NCI-H460 (cell line): ENCODE measurements at regions not wholly inside any gene's neighbourhood (a gene's known extent, or its start where the extent isn't known, plus 50 kb on each side); places are given as distances from the start of the nearest gene placed in this dataset.
A peak's percentile ranks its signal among the peaks of the same experiment; 100 is the strongest.

Experiments
- DNase-seq: peaks from one replicate; pipeline ENCODE4 v3.0.0-alpha.2; 2016; ENCODE audit warnings: low read depth; ENCODE audit errors: extremely low read depth

GRCh38 chr9:108473209-108474112 lies 382.3 kb downstream of the ACTL7B start:
- peak; percentile 76 for DNase-seq

GRCh38 chr9:108469654-108470053 lies 386.1 kb downstream of the ACTL7B start:
- DNase-seq = no peak

- DNase-seq = peak; percentile 65
Measured at GRCh38 chr9:108468364-108468763, 387.4 kb downstream of the ACTL7B start.

- no peak for DNase-seq
Measured at GRCh38 chr9:108467653-108468324, 388.0 kb downstream of the ACTL7B start.

GRCh38 chr9:108467161-108467560 lies 388.6 kb downstream of the ACTL7B start:
- no peak for DNase-seq

GRCh38 chr9:108466304-108466703 lies 389.5 kb downstream of the ACTL7B start:
- DNase-seq = no peak

- no peak for DNase-seq
Measured at GRCh38 chr9:108463932-108464606, 391.7 kb downstream of the ACTL7B start.

- DNase-seq = no peak
Measured at GRCh38 chr9:108456903-108457302, 398.9 kb downstream of the ACTL7B start.

GRCh38 chr9:108445431-108446071 lies 410.2 kb downstream of the ACTL7B start:
- DNase-seq = no peak

GRCh38 chr9:108444400-108445358 lies 411.1 kb downstream of the ACTL7B start:
- peak; percentile 31 for DNase-seq

GRCh38 chr9:108443741-108444140 lies 412.0 kb downstream of the ACTL7B start:
- no peak for DNase-seq

GRCh38 chr9:108443019-108443633 lies 412.7 kb downstream of the ACTL7B start:
- DNase-seq = no peak

GRCh38 chr9:108442627-108443018 lies 413.2 kb downstream of the ACTL7B start:
- DNase-seq = no peak

- DNase-seq = no peak
Measured at GRCh38 chr9:108441726-108442125, 414.1 kb downstream of the ACTL7B start.

GRCh38 chr9:108441251-108441650 lies 414.5 kb downstream of the ACTL7B start:
- no peak for DNase-seq

- peak; percentile 14 for DNase-seq
Measured at GRCh38 chr9:108439947-108440346, 415.8 kb downstream of the ACTL7B start.

GRCh38 chr9:108437656-108438055 lies 418.1 kb downstream of the ACTL7B start:
- DNase-seq = no peak

GRCh38 chr9:108436448-108436847 lies 419.3 kb downstream of the ACTL7B start:
- no peak for DNase-seq

- no peak for DNase-seq
Measured at GRCh38 chr9:108434502-108434901, 421.3 kb downstream of the ACTL7B start.
